ENCODE measurements at regions not wholly inside any gene's neighbourhood (a gene's known extent, or its start where the extent isn't known, plus 50 kb on each side); places are given as distances from the start of the nearest gene placed in this dataset.

DNA sequence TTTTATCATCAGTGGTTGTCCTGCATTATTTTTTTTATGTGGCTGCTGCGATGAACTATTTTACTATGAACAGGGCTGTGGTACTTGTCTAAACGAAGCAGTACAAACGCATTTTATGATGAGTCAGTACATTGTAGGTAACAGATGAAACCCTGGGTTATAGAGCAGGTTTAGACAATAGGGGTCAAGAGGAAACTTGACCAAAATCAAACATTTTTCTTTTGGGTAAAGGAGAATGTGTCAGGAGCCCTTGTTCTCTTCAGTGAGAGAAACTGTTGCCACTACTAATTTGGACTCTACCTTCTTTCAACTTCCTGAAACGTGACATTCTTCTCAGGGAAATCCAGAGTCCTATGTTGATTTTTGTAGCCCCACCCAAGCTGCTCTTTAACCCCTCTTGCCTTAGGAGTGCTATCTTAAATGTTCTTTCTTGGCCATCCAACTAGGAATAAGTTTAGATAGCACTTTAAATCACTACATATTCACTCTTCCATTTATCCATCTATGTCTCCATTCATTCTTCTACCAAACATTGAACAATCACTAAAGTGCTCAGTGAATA lies 415.8 kb upstream of the NR3C2 start:
- H2BK5ac ChIP-seq (ENCODE audit: low read depth, low read length, poor library complexity): no peak overlapping the region
- H4K91ac ChIP-seq (ENCODE audit: low read depth, low read length): no peak overlapping the region
- H2BK120ac ChIP-seq (ENCODE audit: insufficient read depth, low read length, poor library complexity): no peak overlapping the region
- no peaks in the 10 kb centered on the region for H3K36me3 ChIP-seq (ENCODE audit: control insufficient read depth in 1 of 2, insufficient read depth in 2 of 2, low read length in 2 of 2)
- H3K79me1 ChIP-seq (ENCODE audit: low read length): no peaks in the 10 kb centered on the region
- H3K4ac ChIP-seq (ENCODE audit: low read depth, low read length): no peak overlapping the region
- H3K79me2 ChIP-seq (ENCODE audit: control insufficient read depth, insufficient read depth, low read length, poor library complexity): no peaks in the 10 kb centered on the region
- no CpG with 5 or more reads among the region's 4 CpGs for WGBS (ENCODE audit: extremely low coverage, insufficient coverage, insufficient read length)
- H3K23ac ChIP-seq (ENCODE audit: low read length): no peak overlapping the region
- DNase-seq: no peak
- no peak overlapping the region for H4K12ac ChIP-seq (ENCODE audit: low read depth, low read length)
- H2BK12ac ChIP-seq (ENCODE audit: low read length): no peak overlapping the region
- H3K4me1 ChIP-seq (ENCODE audit: control insufficient read depth in 1 of 2, insufficient read depth in 2 of 2, low read length in 2 of 2): no peaks in the 10 kb centered on the region
- no peak overlapping the region for H4K8ac ChIP-seq (ENCODE audit: low read depth, low read length)
- H2AK5ac ChIP-seq (ENCODE audit: low read length): no peak overlapping the region
- H3K9me3 ChIP-seq (ENCODE audit: insufficient read depth, low read depth, low read length): no peaks in the 10 kb centered on the region
- H3K27me3 ChIP-seq (ENCODE audit: insufficient read depth, low read length): no peaks in the 10 kb centered on the region
- H2AFZ ChIP-seq (ENCODE audit: insufficient read depth, low read length, poor library complexity): no peak overlapping the region
- H3K4me3 ChIP-seq (ENCODE audit: low read depth, low read length): no peak overlapping the region
- H3K9ac ChIP-seq (ENCODE audit: low read length): no peak overlapping the region
- no peak overlapping the region for H3K4me2 ChIP-seq (ENCODE audit: low read length)
- H3K14ac ChIP-seq (ENCODE audit: low read length): no peak overlapping the region
- no peak overlapping the region for H3K18ac ChIP-seq (ENCODE audit: low read length)
- no peak overlapping the region for H3K27ac ChIP-seq (ENCODE audit: low read depth, low read length)

DNA sequence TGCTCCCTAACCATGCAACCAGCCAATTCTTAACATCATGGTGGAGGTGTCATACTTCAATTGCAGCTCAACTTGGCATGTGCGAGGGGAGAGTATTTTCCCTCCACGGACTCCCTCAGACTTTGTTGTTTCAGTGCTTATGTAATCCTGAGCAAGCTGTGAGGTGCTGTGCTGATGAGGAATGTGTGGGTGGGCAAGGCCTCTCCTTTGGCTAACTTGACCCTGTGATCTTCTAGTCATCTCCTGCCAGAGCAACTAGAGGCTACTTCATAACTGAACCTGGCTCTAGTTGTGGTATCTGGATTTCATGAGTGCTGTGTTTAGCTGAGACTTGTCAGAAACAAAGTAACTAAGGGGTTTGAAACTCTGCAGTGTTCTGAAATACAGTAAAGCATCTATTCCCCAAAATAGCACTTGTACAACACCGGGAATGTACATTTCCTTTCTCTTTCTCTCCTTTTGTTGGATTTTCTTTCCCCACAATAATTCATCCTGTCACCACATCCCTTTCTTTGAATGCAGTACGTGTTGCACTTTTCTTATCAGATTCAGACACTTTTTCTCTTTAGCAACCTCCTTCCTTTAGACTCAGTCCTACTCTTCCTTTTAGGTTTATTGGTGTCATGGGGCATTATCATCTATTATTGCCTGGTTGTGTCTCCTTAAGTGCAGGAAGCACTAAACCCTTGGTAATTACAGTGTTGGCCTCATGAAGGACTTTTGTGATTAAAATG lies 415.2 kb upstream of the NR3C2 start:
- Histone ChIP-seq H3K9ac (ENCODE audit: low read length) (no peak overlapping the region), H2AFZ (ENCODE audit: insufficient read depth, low read length, poor library complexity) (no peak overlapping the region), H3K79me2 (ENCODE audit: control insufficient read depth, insufficient read depth, low read length, poor library complexity) (no peaks in the 10 kb centered on the region), H2BK120ac (ENCODE audit: insufficient read depth, low read length, poor library complexity) (no peak overlapping the region), H3K79me1 (ENCODE audit: low read length) (no peaks in the 10 kb centered on the region), H3K9me3 (ENCODE audit: insufficient read depth, low read depth, low read length) (no peaks in the 10 kb centered on the region), H4K12ac (ENCODE audit: low read depth, low read length) (no peak overlapping the region), H3K23ac (ENCODE audit: low read length) (no peak overlapping the region), H3K27me3 (ENCODE audit: insufficient read depth, low read length) (no peaks in the 10 kb centered on the region), H3K27ac (ENCODE audit: low read depth, low read length) (no peak overlapping the region), H4K8ac (ENCODE audit: low read depth, low read length) (no peak overlapping the region), H2BK12ac (ENCODE audit: low read length) (no peak overlapping the region), H3K4ac (ENCODE audit: low read depth, low read length) (no peak overlapping the region), H4K91ac (ENCODE audit: low read depth, low read length) (no peak overlapping the region), H3K4me3 (ENCODE audit: low read depth, low read length) (no peak overlapping the region), H3K14ac (ENCODE audit: low read length) (no peak overlapping the region), H3K4me2 (ENCODE audit: low read length) (no peak overlapping the region), H2AK5ac (ENCODE audit: low read length) (no peak overlapping the region), H3K36me3 (ENCODE audit: control insufficient read depth in 1 of 2, insufficient read depth in 2 of 2, low read length in 2 of 2) (no peaks in the 10 kb centered on the region), H2BK5ac (ENCODE audit: low read depth, low read length, poor library complexity) (no peak overlapping the region), H3K18ac (ENCODE audit: low read length) (no peak overlapping the region), H3K4me1 (ENCODE audit: control insufficient read depth in 1 of 2, insufficient read depth in 2 of 2, low read length in 2 of 2) (no peaks in the 10 kb centered on the region)
- WGBS (ENCODE audit: extremely low coverage, insufficient coverage, insufficient read length): no CpG with 5 or more reads among the region's 4 CpGs
- no peak for DNase-seq

DNA sequence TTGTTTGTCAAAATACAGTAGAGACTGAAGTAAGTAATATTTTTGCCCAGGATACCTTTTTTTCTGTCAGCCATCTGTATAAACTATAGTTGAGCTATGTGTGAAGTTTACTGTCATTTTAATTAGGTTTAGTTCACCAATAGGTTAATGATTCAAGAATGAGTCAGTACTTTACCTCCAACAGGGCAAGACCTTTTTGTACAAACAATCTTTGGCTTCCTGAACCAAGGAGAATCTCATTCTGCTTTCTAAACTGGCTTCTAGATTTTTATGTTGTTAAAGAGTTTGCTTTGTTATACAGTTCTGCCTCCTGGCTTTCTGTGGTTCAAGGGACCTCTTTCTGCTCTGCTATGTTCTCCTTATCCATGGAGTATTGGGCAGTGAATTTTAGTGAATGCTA lies 412.0 kb upstream of the NR3C2 start:
- no peaks in the 10 kb centered on the region for H3K79me2 ChIP-seq (ENCODE audit: control insufficient read depth, insufficient read depth, low read length, poor library complexity)
- no peak overlapping the region for H4K8ac ChIP-seq (ENCODE audit: low read depth, low read length)
- H3K9ac ChIP-seq (ENCODE audit: low read length): no peak overlapping the region
- H3K9me3 ChIP-seq (ENCODE audit: insufficient read depth, low read depth, low read length): no peaks in the 10 kb centered on the region
- no peaks in the 10 kb centered on the region for H3K36me3 ChIP-seq (ENCODE audit: control insufficient read depth in 1 of 2, insufficient read depth in 2 of 2, low read length in 2 of 2)
- no peak overlapping the region for H2AK5ac ChIP-seq (ENCODE audit: low read length)
- H4K91ac ChIP-seq (ENCODE audit: low read depth, low read length): no peak overlapping the region
- DNase-seq: no peak
- H3K4ac ChIP-seq (ENCODE audit: low read depth, low read length): no peak overlapping the region
- H2AFZ ChIP-seq (ENCODE audit: insufficient read depth, low read length, poor library complexity): no peak overlapping the region
- no peaks in the 10 kb centered on the region for H3K79me1 ChIP-seq (ENCODE audit: low read length)
- H4K12ac ChIP-seq (ENCODE audit: low read depth, low read length): no peak overlapping the region
- H3K18ac ChIP-seq (ENCODE audit: low read length): no peak overlapping the region
- H3K14ac ChIP-seq (ENCODE audit: low read length): no peak overlapping the region
- H2BK120ac ChIP-seq (ENCODE audit: insufficient read depth, low read length, poor library complexity): no peak overlapping the region
- H3K27me3 ChIP-seq (ENCODE audit: insufficient read depth, low read length): no peaks in the 10 kb centered on the region
- no peak overlapping the region for H2BK12ac ChIP-seq (ENCODE audit: low read length)
- no peak overlapping the region for H3K4me2 ChIP-seq (ENCODE audit: low read length)
- no peak overlapping the region for H3K4me3 ChIP-seq (ENCODE audit: low read depth, low read length)
- no peak overlapping the region for H3K27ac ChIP-seq (ENCODE audit: low read depth, low read length)
- no peak overlapping the region for H3K23ac ChIP-seq (ENCODE audit: low read length)
- H2BK5ac ChIP-seq (ENCODE audit: low read depth, low read length, poor library complexity): no peak overlapping the region
- no peaks in the 10 kb centered on the region for H3K4me1 ChIP-seq (ENCODE audit: control insufficient read depth in 1 of 2, insufficient read depth in 2 of 2, low read length in 2 of 2)

DNA sequence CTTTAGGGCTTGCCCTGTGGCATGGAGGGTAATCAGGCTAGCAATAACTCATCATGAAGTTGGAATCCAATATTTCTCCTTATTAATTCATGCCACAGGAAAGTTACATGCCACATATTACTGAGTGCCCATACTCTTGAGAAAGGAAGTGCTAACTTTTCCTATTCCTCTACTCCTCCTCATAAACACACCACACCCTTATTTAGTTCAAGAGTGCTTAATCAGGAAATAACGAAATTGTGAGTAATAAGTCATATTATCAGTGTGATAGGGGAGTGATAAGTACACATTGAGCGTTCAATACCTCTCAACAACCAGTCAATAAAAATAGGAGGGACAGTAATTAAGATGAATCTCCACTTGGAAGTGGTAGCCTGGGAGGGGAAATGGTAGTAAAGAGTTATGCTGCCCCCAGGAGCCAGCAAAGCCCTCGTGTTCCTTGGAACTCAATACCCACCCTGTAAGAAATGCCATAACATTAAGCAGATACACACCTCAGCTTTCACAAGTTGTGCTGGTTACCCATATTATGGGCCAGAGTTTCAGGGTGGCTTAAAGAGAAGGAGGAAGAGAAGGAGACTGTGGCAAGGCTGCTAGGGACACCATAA lies 410.0 kb upstream of the NR3C2 start:
- no peak overlapping the region for H3K14ac ChIP-seq (ENCODE audit: low read length)
- no peak overlapping the region for H2BK12ac ChIP-seq (ENCODE audit: low read length)
- no peak overlapping the region for H3K18ac ChIP-seq (ENCODE audit: low read length)
- no peaks in the 10 kb centered on the region for H3K27me3 ChIP-seq (ENCODE audit: insufficient read depth, low read length)
- no peaks in the 10 kb centered on the region for H3K9me3 ChIP-seq (ENCODE audit: insufficient read depth, low read depth, low read length)
- H3K4me1 ChIP-seq (ENCODE audit: control insufficient read depth in 1 of 2, insufficient read depth in 2 of 2, low read length in 2 of 2): no peaks in the 10 kb centered on the region
- no peak overlapping the region for H3K23ac ChIP-seq (ENCODE audit: low read length)
- H4K12ac ChIP-seq (ENCODE audit: low read depth, low read length): no peak overlapping the region
- no peak overlapping the region for H3K9ac ChIP-seq (ENCODE audit: low read length)
- H3K79me2 ChIP-seq (ENCODE audit: control insufficient read depth, insufficient read depth, low read length, poor library complexity): no peaks in the 10 kb centered on the region
- H2AFZ ChIP-seq (ENCODE audit: insufficient read depth, low read length, poor library complexity): no peak overlapping the region
- no peak overlapping the region for H3K4me2 ChIP-seq (ENCODE audit: low read length)
- DNase-seq: no peak
- WGBS (ENCODE audit: extremely low coverage, insufficient coverage, insufficient read length): no CpG with 5 or more reads among the region's 3 CpGs
- no peak overlapping the region for H4K91ac ChIP-seq (ENCODE audit: low read depth, low read length)
- H4K8ac ChIP-seq (ENCODE audit: low read depth, low read length): no peak overlapping the region
- no peaks in the 10 kb centered on the region for H3K36me3 ChIP-seq (ENCODE audit: control insufficient read depth in 1 of 2, insufficient read depth in 2 of 2, low read length in 2 of 2)
- no peak overlapping the region for H2BK120ac ChIP-seq (ENCODE audit: insufficient read depth, low read length, poor library complexity)
- no peak overlapping the region for H3K4me3 ChIP-seq (ENCODE audit: low read depth, low read length)
- no peak overlapping the region for H3K27ac ChIP-seq (ENCODE audit: low read depth, low read length)
- no peak overlapping the region for H2BK5ac ChIP-seq (ENCODE audit: low read depth, low read length, poor library complexity)
- H3K79me1 ChIP-seq (ENCODE audit: low read length): no peaks in the 10 kb centered on the region
- no peak overlapping the region for H2AK5ac ChIP-seq (ENCODE audit: low read length)
- H3K4ac ChIP-seq (ENCODE audit: low read depth, low read length): no peak overlapping the region

Data from trophoblast cell (in vitro differentiated cells and primary cell).